ENCODE measurements at regions not wholly inside any gene's neighbourhood (a gene's known extent, or its start where the extent isn't known, plus 50 kb on each side); places are given as distances from the start of the nearest gene placed in this dataset.

- DNase-seq: no peak
These were observed 556.0 kb downstream of the BNC2 start for GRCh38 chr9:16314476-16314875.

DNA sequence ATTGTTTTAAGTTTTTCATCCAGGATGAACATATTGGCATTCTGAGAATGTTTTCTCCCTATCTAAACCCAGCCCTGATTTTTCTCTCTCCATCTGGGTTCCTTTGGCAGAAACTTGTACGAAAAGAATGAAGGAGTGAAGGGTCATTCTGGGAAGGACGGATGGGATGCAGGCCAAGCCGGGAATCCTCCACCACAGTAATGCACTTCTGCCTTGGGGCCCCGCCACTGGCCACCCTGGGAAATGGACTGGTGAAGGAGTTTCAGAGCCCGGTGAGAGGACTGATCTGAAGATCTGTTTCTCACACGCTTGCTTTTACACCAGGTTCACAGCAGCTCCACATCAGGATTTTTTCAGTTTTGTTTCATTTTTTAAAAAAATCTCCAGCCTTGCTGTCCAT is 554.8 kb downstream of the BNC2 start:
- DNase-seq: no peak

- DNase-seq: no peak
These were observed 554.0 kb downstream of the BNC2 start for GRCh38 chr9:16316456-16316855.

DNA sequence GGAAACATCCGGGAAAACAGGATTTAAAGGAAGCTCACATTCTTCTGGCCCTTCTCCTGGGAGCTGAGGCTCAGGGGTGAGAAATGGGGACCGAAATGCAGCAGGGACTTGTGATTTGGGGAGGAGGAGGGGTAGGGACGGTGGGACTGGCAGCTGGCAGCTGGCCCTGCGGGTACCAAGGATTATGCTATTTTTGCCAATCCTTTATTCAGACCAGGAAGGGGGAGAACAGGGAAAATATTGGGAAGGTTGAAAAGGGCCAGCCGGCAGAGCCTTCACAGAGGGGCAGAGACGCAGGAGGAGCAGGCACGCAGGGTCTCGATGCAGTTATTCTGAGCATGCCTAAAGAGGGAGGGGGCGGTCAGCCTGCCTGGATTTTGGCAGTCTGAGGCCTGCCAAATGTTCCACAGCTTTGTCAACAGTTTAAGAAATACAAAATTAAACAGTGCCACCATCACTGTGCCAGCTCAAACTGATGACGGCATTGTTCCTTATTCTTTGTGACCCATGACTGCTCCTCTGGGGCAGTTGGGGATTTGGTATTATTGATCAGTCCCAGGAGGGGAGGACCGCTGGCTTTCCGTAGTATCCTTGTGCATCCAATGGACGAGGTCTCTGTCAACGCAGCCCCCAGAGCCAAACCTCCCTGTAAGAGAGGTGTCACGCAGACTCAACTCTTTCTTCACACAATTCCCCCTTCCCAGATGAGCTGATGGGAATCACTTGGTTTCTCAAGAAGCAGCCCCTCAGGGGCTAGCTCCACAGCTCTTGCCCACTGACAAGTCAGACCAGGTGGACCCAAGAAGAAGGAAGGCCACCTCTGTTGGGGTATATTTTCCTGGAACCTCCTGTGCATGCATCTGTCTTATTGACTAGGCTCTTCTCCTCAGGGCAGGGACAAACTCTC is 553.3 kb downstream of the BNC2 start:
- DNase-seq: no peak

DNA sequence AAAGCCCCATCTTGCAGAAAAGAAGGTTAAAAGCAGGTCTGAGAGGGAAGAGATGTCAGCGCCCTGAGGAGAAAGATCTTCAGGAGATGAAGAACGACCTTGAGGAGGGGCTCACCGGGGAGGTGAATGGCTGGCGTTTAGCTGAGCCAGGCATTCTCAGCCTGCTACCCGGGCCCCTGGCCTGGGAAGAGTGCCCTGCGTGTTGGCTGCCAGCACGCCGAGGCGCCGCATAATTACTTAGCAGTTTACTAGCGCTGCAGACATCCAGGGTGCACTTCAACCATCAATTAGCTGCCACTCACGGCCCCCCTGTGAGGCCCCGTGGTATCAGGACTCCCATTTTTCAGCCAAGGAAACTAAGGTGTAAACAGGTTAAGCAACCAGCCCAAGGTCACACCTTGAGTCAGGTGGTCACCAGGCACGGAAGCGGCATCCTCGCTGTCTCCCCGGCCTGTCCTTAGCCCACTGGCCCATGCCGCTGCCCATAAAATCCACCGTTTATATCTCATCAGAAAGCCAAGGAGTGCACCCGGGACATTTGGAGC is 551.9 kb downstream of the BNC2 start:
- no peak for DNase-seq

DNA sequence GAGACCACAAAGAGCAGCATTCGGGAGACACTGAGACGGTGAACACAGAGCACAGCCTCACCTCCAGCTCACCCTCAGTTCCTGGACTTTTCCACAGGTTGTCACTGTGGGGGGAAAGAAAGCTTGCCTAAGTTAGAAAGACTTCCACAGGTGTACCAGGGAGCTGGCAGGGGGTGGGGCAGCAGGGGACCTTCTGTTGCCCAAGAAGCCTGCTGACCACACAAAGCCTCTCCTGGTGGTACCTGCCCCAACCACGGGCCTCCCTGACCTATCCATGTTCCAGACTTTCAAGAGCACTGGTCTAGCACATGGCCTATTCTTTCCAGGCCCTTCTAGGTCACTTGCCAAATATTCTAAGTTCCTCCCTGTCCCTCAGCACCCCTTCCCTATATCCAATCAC is 550.8 kb downstream of the BNC2 start:
- no peak for DNase-seq

- DNase-seq: no peak
These were observed 550.0 kb downstream of the BNC2 start for GRCh38 chr9:16320338-16320902.

- peak; percentile 48 for DNase-seq
These were observed 548.9 kb downstream of the BNC2 start for GRCh38 chr9:16321461-16322119.

GRCh38 chr9:16322849-16323248 is 547.6 kb downstream of the BNC2 start:
- no peak for DNase-seq

DNA sequence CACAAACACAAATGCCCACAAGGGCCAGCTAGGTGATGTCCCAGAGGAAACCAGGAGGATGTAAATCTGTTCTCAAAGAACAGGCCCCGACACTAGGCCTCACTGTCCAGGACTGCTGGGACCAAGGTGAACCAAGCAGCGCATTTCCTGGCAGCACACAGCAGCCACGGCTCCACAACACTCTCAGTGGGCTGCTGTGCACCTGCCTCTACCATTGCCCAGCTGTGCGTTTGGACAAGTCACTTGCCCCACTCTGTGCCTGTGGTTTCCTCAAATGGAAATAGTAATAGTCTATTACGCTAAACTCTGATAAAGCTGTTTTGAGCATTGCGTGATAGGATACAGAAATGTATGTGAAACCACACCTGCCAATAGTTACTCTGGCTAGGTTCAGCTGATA is 544.5 kb downstream of the BNC2 start:
- DNase-seq: no peak

DNA sequence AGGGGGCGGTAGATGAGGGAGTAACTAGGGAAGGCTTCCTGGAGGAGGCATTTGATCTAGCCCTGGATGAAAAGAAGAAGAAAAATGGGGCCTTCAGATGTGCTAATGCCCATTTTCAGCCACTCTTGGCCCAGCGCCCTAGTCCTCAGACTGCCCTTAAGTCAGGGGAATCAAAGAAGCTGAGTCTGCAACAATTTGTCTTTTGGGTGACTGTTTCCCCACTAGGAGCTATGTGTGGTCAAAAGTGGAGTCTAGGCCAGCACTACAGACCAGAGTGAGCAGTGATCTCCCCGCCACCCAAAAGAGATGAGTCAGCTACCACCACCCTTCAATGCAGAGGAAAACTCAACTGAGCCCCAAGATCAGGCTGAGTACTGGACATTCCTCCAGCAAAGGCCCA is 542.1 kb downstream of the BNC2 start:
- DNase-seq: no peak

DNA sequence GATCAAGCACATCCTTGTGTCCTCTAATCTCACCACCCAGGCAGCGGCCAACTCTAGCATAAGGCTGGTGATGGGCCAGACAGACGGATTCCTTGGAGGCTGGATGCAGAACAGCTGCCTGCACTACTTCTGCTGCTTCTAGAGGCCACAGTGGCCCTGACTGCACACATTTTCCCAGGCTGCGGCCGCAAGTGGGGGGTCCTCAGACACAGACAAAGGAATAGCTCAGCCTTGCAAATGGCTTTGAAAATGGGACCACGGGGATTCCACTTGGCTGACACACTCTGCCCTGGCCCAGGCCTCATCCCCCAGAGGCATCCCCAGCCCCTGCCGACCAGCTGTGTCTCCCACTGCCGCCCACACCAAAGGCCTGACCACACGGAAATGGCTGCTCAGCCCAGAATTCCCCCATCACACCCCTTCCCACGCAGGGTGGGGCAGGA is 540.8 kb downstream of the BNC2 start:
- DNase-seq: no peak

GRCh38 chr9:16331031-16331430 is 539.4 kb downstream of the BNC2 start:
- DNase-seq: no peak

DNA sequence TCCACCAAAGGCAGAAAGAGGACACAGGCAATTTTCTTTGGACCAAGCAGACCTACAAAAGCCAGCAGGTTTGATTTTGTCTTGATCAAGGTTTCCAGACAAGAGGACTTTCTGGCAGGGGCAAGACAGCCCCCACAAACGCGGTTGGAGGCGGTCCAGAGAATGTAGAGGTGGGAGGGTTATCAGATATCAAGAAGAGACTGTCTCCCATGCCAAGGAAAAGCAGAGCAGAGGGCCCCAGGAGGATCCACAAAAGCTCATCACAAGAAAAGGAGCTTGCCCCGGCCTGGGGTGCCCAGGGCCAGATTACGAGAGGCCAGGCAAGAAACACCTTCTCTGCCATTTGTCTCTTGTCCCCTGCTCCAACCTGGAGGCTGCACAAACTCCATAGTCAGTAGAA is 538.9 kb downstream of the BNC2 start:
- no peak for DNase-seq

DNA sequence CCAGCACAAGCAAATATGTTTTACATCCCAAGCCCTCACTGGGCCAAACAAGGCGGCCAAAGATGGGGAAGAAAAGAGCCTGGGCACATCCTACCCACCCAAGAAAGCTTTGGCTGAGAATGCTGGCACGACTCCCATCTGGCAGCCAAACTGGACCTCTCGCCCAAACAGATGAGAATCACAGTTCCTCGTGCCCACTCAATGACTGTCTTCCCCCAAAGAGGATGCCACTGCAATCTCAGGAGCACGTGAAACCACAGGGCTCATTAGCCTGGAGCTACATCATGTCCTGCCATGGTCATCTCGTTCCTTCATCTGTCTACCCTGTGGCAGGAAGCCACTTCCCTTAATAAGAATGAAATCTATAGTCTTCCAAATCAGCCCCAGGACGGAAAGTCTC is 536.8 kb downstream of the BNC2 start:
- no peak for DNase-seq

- DNase-seq: peak; percentile 91
These were observed 534.5 kb downstream of the BNC2 start for GRCh38 chr9:16335788-16336580.

GRCh38 chr9:16336833-16337232 is 533.6 kb downstream of the BNC2 start:
- DNase-seq: no peak

GRCh38 chr9:16337322-16338029 is 533.0 kb downstream of the BNC2 start:
- peak; percentile 95 for DNase-seq

- no peak for DNase-seq
These were observed 529.3 kb downstream of the BNC2 start for GRCh38 chr9:16341177-16341576.

DNA sequence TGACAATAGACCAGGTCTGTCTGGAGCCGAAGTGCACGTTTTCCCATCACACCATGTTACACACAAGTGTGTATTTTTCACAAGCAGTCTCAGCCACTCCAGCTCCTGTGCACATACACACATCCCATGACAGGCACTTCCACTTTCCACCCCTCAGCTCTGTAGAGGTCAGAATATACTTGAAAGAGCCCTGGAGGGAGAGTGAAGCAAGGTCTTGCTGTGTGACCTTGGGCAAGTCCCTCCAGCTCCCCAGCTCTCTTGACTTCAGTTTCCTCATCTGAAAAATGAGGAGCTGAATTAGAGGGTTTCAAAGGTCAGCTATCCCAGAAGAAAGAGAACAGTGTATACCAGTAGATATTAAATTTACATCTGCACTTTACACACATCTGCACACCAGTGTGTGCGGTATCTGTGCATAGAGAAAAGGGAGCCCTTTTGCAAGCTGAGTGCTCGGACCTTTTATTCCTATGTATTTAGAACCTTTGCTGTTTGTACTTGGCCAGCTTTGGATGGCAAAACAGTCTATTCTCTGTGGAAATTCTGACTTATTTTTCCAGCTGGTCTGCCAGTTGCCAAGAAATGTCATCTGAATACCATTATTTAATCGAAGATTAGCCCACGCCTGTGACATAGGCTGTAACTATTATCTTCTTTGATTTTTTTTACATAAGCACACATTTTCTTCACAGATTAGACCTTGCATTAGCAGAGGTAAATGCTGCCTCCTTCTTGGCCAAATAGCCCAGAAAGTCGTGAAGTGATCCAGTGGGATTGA is 528.0 kb downstream of the BNC2 start:
- no peak for DNase-seq

Data from dermis blood vessel endothelial cell (primary cell).